ENCODE measurements at regions not wholly inside any gene's neighbourhood (a gene's known extent, or its start where the extent isn't known, plus 50 kb on each side); places are given as distances from the start of the nearest gene placed in this dataset.

- TF ChIP-seq CTCF (IDR thresholded peaks at IDR 0.05 in 2 of 3, conservative IDR thresholded peaks at IDR 0.05 in 1 of 3; ENCODE audit: borderline replicate concordance in 1 of 3, insufficient read depth in 1 of 3, low read depth in 2 of 3, low read length in 2 of 3), result no peak
Observed at GRCh38 chr14:48113713-48114112, 438.3 kb upstream of the MDGA2 start (continued).

- Histone ChIP-seq H3K4me1 (ENCODE audit: control insufficient read depth in 1 of 2, insufficient read depth in 2 of 2, low read length in 2 of 2) (no peaks in the 10 kb centered on the region), H3K36me3 (ENCODE audit: control insufficient read depth in 1 of 2, insufficient read depth in 2 of 2, low read length in 2 of 2) (no peaks in the 10 kb centered on the region), H3K4me2 (ENCODE audit: low read length) (no peak overlapping the region), H3K4me3 (replicated peaks in 1 of 2; ENCODE audit: low read depth in 1 of 2, low read length in 2 of 2) (no peak overlapping the region), H3K79me2 (ENCODE audit: insufficient read depth, low read length) (no peaks in the 10 kb centered on the region), H4K20me1 (ENCODE audit: insufficient read depth) (no peaks in the 10 kb centered on the region), H2AFZ (ENCODE audit: low read depth, low read length, poor library complexity, severe bottlenecking) (no peak overlapping the region), H3K9ac (ENCODE audit: low read length) (no peak overlapping the region), H3K9me3 (ENCODE audit: control insufficient read depth in 1 of 2, insufficient read depth in 1 of 2, low read depth in 1 of 2, low read length in 2 of 2) (no peaks in the 10 kb centered on the region), H3K27ac (ENCODE audit: low read depth, low read length) (no peak overlapping the region), H3K27me3 (ENCODE audit: insufficient read depth, low read length) (no peaks in the 10 kb centered on the region), H3K9me2 (ENCODE audit: insufficient read depth) (no peaks in the 10 kb centered on the region)
- ATAC-seq, result no peak
- POLR2A ChIA-PET, result no interaction called here
- CTCF ChIA-PET, result no interaction called here
- BruUV-seq (replicated peaks), result no TSS peak
- no peak for DNase-seq (ENCODE audit: low read depth, low spot score)
- intact Hi-C loops (cut with micrococcal nuclease), result no loop called here
- no peak for TF ChIP-seq JUND (IDR thresholded peaks at IDR 0.05)
- no peak for TF ChIP-seq ZNF274 (IDR thresholded peaks at IDR 0.05; ENCODE audit: low read depth, low read length)
- TF ChIP-seq CEBPB (IDR thresholded peaks at IDR 0.05; ENCODE audit: low read depth), result no peak
- TF ChIP-seq YY1 (IDR thresholded peaks at IDR 0.05; ENCODE audit: extremely low read depth, insufficient replicate concordance, low read depth, low read length), result no peak
- no peak for TF ChIP-seq CTCF (IDR thresholded peaks at IDR 0.05 in 2 of 3, conservative IDR thresholded peaks at IDR 0.05 in 1 of 3; ENCODE audit: borderline replicate concordance in 1 of 3, insufficient read depth in 1 of 3, low read depth in 2 of 3, low read length in 2 of 3)
- no peak for TF ChIP-seq EGR1 (IDR thresholded peaks at IDR 0.05; ENCODE audit: low read depth)
- no peak for TF ChIP-seq FOSL1 (IDR thresholded peaks at IDR 0.05; ENCODE audit: low read depth)
- RAD21 ChIA-PET (ENCODE audit: low non-redundant PET in 1 of 2, low total read pairs in 2 of 2, uncharacterized antibody in 2 of 2, unreplicated experiment in 2 of 2), result no interaction called here
Observed at GRCh38 chr14:48111151-48111550, 435.7 kb upstream of the MDGA2 start.
